ENCODE measurements at regions not wholly inside any gene's neighbourhood (a gene's known extent, or its start where the extent isn't known, plus 50 kb on each side); places are given as distances from the start of the nearest gene placed in this dataset.

DNA sequence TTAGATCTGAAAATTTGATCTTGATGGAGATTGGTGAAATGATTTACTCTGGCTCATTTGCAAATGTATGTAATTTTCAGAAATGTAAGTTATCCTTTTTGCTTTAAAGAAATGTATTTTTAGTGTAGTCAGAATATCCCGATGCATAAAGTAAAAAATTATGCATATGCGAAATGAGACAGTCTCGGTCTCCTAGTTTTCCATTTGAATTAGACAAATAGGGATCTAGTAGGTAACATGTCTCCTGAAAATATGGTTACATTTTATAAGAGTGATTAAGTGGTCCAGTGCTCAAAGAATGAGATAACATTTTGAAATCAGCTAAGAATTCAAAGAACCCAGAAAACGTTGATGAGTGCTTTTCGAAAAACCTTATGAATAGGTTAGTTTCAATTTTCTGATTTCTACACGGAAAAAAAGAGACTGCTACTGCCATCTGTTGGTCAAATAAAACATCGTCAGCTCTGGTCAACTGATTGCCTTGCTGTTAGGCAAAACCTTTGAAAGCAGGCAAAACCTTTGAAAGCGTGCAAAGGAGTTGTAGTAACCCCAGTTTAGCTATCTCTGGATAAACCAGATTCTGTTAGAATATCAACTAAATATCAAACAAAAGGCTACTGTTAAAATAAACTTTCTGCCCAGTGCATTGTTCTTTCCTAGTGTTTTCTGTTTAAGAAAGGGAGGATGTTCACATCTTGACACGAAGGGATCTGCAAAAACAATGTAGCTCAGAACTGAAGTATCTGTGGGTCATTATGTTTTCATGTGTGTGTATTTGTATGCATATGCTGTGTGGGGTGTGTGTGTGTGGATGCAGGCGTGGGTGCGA, 59.3 kb upstream of the CHMP2B start:
- peak; percentile 20 for DNase-seq
- no peak overlapping the region for H2AFZ ChIP-seq (replicated peaks; ENCODE audit: low read length, poor library complexity)
- H3K9ac ChIP-seq (ENCODE audit: low read depth, low read length) = no peak overlapping the region
- H3K4me1 ChIP-seq (ENCODE audit: control insufficient read depth, insufficient read depth, low read length) = no peaks in the 10 kb centered on the region
- H4K8ac ChIP-seq (ENCODE audit: low read depth in 2 of 2, low read length in 2 of 2) = no peak overlapping the region
- H3K4me2 ChIP-seq (ENCODE audit: low read depth, low read length) = peak overlapping the region; percentile 50; the same call in 1 of the 2 replicates
- TF ChIP-seq RAD21 (IDR thresholded peaks at IDR 0.05; ENCODE audit: low read length) = peak; percentile 44
- TF ChIP-seq, protein P1, sequence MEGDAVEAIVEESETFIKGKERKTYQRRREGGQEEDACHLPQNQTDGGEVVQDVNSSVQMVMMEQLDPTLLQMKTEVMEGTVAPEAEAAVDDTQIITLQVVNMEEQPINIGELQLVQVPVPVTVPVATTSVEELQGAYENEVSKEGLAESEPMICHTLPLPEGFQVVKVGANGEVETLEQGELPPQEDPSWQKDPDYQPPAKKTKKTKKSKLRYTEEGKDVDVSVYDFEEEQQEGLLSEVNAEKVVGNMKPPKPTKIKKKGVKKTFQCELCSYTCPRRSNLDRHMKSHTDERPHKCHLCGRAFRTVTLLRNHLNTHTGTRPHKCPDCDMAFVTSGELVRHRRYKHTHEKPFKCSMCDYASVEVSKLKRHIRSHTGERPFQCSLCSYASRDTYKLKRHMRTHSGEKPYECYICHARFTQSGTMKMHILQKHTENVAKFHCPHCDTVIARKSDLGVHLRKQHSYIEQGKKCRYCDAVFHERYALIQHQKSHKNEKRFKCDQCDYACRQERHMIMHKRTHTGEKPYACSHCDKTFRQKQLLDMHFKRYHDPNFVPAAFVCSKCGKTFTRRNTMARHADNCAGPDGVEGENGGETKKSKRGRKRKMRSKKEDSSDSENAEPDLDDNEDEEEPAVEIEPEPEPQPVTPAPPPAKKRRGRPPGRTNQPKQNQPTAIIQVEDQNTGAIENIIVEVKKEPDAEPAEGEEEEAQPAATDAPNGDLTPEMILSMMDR (conservative IDR thresholded peaks at IDR 0.05; ENCODE audit: low read depth, low read length) = peak; percentile 52
- TF ChIP-seq, protein P2, sequence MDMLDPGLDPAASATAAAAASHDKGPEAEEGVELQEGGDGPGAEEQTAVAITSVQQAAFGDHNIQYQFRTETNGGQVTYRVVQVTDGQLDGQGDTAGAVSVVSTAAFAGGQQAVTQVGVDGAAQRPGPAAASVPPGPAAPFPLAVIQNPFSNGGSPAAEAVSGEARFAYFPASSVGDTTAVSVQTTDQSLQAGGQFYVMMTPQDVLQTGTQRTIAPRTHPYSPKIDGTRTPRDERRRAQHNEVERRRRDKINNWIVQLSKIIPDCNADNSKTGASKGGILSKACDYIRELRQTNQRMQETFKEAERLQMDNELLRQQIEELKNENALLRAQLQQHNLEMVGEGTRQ (IDR thresholded peaks at IDR 0.05; ENCODE audit: low read depth, low read length) = no peak
- no peak for TF ChIP-seq RCOR1 (IDR thresholded peaks at IDR 0.05; ENCODE audit: insufficient replicate concordance, low read length)
- TF ChIP-seq FOS (IDR thresholded peaks at IDR 0.05; ENCODE audit: low read depth, low read length) = no peak
- peak; percentile 34; the same call in 1 of the 2 replicates for TF ChIP-seq SMC3 (IDR thresholded peaks at IDR 0.05; ENCODE audit: low read depth, low read length)
- no peak for TF ChIP-seq BHLHE40 (IDR thresholded peaks at IDR 0.05; ENCODE audit: low read depth, low read length)
- TF ChIP-seq RFX5 (IDR thresholded peaks at IDR 0.05; ENCODE audit: low read depth, low read length) = no peak
- no peak for TF ChIP-seq MXI1 (IDR thresholded peaks at IDR 0.05; ENCODE audit: borderline replicate concordance, low read depth, low read length)
- no peaks in the 10 kb centered on the region for H3K79me1 ChIP-seq (ENCODE audit: low read depth in 1 of 2, low read length in 2 of 2)
- H2AK5ac ChIP-seq (ENCODE audit: low read depth, low read length) = no peak overlapping the region
- no TSS peak for BruUV-seq (replicated peaks)
- H3K4ac ChIP-seq (ENCODE audit: low read depth, low read length) = no peak overlapping the region
- ChIA-PET CTCF (interaction anchor here (0.7 to 1.4 kb wide), 3 partner anchors 393 to 466 kb away, joined by 3 to 9 read pairs (median 4); no protein-coding TSS in a partner anchor), POLR2A (ENCODE audit: unreplicated experiment) (no interaction called here)
- in situ Hi-C loops (cut with MboI; ENCODE audit: low sequenced_read_pairs) (loop anchor here (10.0 kb wide), 1 partner anchor 393 kb away; no protein-coding TSS in a partner anchor), dilution Hi-C loops (cut with HindIII; ENCODE audit: low sequenced_read_pairs, unreplicated experiment) (no loop called here), intact Hi-C loops (cut with micrococcal nuclease) (loop anchor here (1.0 to 5.0 kb wide), 2 partner anchors 394 to 466 kb away; no protein-coding TSS in a partner anchor)
- whole genome bisulfite sequencing, 2 experiments (ENCODE audit: extremely low coverage in 2 of 2, insufficient read length in 1 of 2) = 45% methylated on average over 1 of the region's 11 CpGs; no CpG with 5 or more reads in 1 of the 2 experiments
- H4K5ac ChIP-seq (ENCODE audit: low read depth, low read length) = no peak overlapping the region
- H4K20me1 ChIP-seq (ENCODE audit: insufficient read depth, low read length) = no peaks in the 10 kb centered on the region
- H3K9me3 ChIP-seq (ENCODE audit: control insufficient read depth, insufficient read depth, low read length) = no peaks in the 10 kb centered on the region
- no peak overlapping the region for H2AK9ac ChIP-seq (replicated peaks; ENCODE audit: low read depth, low read length, poor library complexity)
- H3K18ac ChIP-seq (ENCODE audit: low read depth, low read length) = no peak overlapping the region
- peak; percentile 51 for ATAC-seq (ENCODE audit: low read depth)
- H3K36me3 ChIP-seq (ENCODE audit: control insufficient read depth, insufficient read depth, low read length) = no peaks in the 10 kb centered on the region
- no peak overlapping the region for H2BK5ac ChIP-seq (ENCODE audit: low read depth, low read length, poor library complexity, severe bottlenecking)
- H4K91ac ChIP-seq (ENCODE audit: insufficient read depth, low read depth, low read length) = no peak overlapping the region
- no peak overlapping the region for H2BK15ac ChIP-seq (ENCODE audit: low read depth, low read length)
- H3K14ac ChIP-seq (replicated peaks; ENCODE audit: low read depth, low read length) = no peak overlapping the region
- H2BK20ac ChIP-seq (ENCODE audit: low read depth, low read length) = no peak overlapping the region
- no peaks in the 10 kb centered on the region for H3K27me3 ChIP-seq (ENCODE audit: control insufficient read depth, insufficient read depth, low read length)
- H2BK120ac ChIP-seq (ENCODE audit: low read depth, low read length) = no peak overlapping the region
- H3K27ac ChIP-seq (ENCODE audit: insufficient read depth, low read length) = no peak overlapping the region
- H3K23ac ChIP-seq (ENCODE audit: low read depth, low read length) = no peak overlapping the region
- H3K9me1 ChIP-seq (ENCODE audit: insufficient read depth, low read length) = no peaks in the 10 kb centered on the region
- no peak overlapping the region for H3K56ac ChIP-seq (ENCODE audit: extremely low read depth, insufficient read depth, low read length)
- H3K4me3 ChIP-seq (ENCODE audit: insufficient read depth, low read depth, low read length) = no peak overlapping the region
